Common myeloid progenitor, CD34-positive (primary cell): ENCODE measurements at regions not wholly inside any gene's neighbourhood (a gene's known extent, or its start where the extent isn't known, plus 50 kb on each side); places are given as distances from the start of the nearest gene placed in this dataset.

ENCODE experiments used
- CTCF ChIA-PET: fragments of 350-600 bp; sonication (Branson Sonifier 250); formaldehyde crosslinking; loops from one replicate; lab custom pipeline; 2021; ENCODE audit warnings: antibody characterized with exemption; lab: Charles Lee
- POLR2A ChIA-PET: fragments of 350-600 bp; sonication (Branson Sonifier 250); formaldehyde crosslinking; loops from one replicate; lab custom pipeline; 2021; ENCODE audit warnings: antibody characterized with exemption; lab: Charles Lee
- DNase-seq, 3 donors: peaks; one replicate each; pipeline versions ENCODE4 v3.0.0 to v3.0.0-alpha.2; 2013
- H3K27ac ChIP-seq, 2 experiments: 1 replicate in 1 of 2; 2 replicates in 1 of 2; pipeline ENCODE4 v1.7.0; 2013; ENCODE audit warnings: inconsistent platforms in 2 of 2, low read length in 2 of 2, mild to moderate bottlenecking in 2 of 2, low read depth in 1 of 2, moderate library complexity in 1 of 2; ENCODE audit not compliant: severe bottlenecking in 2 of 2, insufficient read depth in 1 of 2, poor library complexity in 1 of 2
- H3K27me3 ChIP-seq, 5 experiments: replicated peaks in 2 of 5; 1 replicate in 3 of 5; 2 replicates in 2 of 5; pipeline versions ENCODE4 v1.6.1 to v1.7.0; 2013; ENCODE audit warnings: low read length in 4 of 5, mild to moderate bottlenecking in 2 of 5, moderate library complexity in 2 of 5, inconsistent platforms in 1 of 5; ENCODE audit not compliant: insufficient read depth in 5 of 5, control insufficient read depth in 4 of 5
- H3K36me3 ChIP-seq, 4 experiments: 1 replicate in 2 of 4; 2 replicates in 2 of 4; pipeline versions ENCODE4 v1.6.1 to v1.7.0; 2013; ENCODE audit warnings: low read length in 3 of 4, control low read depth in 1 of 4, mild to moderate bottlenecking in 1 of 4; ENCODE audit not compliant: control insufficient read depth in 4 of 4, insufficient read depth in 4 of 4
- H3K4me1 ChIP-seq, 4 experiments: 1 replicate in 3 of 4; 2 replicates in 1 of 4; pipeline versions ENCODE4 v1.6.1 to v1.7.1; 2013; ENCODE audit warnings: low read length in 3 of 4, mild to moderate bottlenecking in 3 of 4, control low read depth in 1 of 4, inconsistent platforms in 1 of 4, moderate library complexity in 1 of 4; ENCODE audit not compliant: control insufficient read depth in 4 of 4, insufficient read depth in 4 of 4; ENCODE audit errors: control extremely low read depth in 1 of 4
- H3K4me3 ChIP-seq, 7 experiments: 1 replicate in 4 of 7; 2 replicates in 3 of 7; pipeline versions ENCODE4 v1.5.1 to v1.7.0; 2013; ENCODE audit warnings: mild to moderate bottlenecking in 7 of 7, low read length in 6 of 7, moderate library complexity in 6 of 7, inconsistent platforms in 2 of 7, low read depth in 2 of 7, control low read depth in 1 of 7; ENCODE audit not compliant: insufficient read depth in 4 of 7, control insufficient read depth in 1 of 7; ENCODE audit errors: extremely low read depth in 1 of 7
- H3K9me3 ChIP-seq, 5 experiments: 1 replicate in 4 of 5; 2 replicates in 1 of 5; pipeline versions ENCODE4 v1.6.1 to v1.7.1; 2013; ENCODE audit warnings: low read length in 4 of 5, mild to moderate bottlenecking in 2 of 5, inconsistent platforms in 1 of 5, low read depth in 1 of 5, moderate library complexity in 1 of 5; ENCODE audit not compliant: control insufficient read depth in 4 of 5, insufficient read depth in 2 of 5; ENCODE audit errors: control extremely low read depth in 1 of 5
- WGBS: methylation state at CpG from one replicate; pipeline ENCODE4 v1.1.5; 2013; ENCODE audit not compliant: insufficient coverage; 5-methylcytosine and 5-hydroxymethylcytosine counted together

DNA sequence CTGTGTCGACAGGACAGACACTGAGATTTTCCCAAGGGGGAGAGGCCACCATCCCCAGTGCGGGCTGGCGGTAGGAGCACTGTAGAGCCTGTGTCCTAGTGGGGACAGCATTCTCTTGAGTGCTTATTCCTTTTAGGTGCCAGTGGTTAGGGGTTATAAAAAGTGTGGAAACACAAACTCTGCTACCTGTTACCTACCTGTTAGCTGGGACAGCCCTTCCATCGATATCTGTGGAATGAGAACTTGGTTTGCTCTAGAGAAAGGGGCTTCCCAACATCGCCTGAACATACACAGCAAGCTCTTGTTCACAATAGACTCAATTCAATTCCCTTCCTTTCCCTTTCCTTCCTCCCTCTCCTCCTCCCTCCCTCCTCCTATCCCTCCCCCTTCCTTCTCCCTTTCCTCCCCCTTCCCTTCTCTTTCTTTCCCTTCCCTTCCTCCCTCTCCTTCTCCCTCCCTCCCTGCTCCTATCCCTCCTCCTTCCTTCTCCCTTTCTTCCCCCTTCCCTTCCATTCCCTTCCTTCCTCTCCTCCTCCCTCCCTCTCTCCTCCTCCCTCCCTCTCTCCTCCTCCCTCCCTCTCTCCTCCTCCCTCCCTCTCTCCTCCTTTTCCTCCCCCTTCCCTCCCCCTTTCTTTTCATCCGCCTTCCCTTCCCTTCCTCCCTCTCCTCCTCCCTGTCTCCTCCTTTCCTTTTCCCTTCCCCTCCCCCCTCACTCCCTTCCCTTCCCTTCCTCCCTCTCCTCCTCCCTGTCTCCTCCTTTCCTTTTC lies 188.5 kb downstream of the URI1 start:
- WGBS = 89% methylated on average over 4 of the region's 6 CpGs

DNA sequence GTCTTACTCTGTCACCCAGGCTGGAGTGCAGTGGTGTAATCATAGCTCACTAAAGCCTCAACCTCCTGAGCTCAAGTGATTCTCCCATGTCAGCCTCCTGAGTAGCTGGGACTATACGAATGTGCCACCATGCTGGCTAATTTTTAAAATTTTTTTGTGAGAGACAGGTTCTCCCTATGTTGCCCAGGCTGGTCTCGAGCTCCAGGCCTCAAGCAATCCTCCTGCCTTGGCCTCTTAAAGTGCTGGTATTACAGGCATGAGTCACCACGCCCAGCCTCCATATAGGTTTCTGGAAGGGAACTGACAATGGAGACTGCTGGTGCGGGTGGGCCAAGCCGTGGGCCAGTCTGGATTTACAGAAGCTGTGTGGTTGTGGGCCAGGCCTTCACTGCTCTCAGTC lies 189.2 kb downstream of the URI1 start:
- Histone ChIP-seq H3K27ac (no peak overlapping the region), H3K4me1 (no peaks in the 10 kb centered on the region), H3K36me3 (no peaks in the 10 kb centered on the region), H3K4me3 (no peak overlapping the region), H3K9me3 (no peaks in the 10 kb centered on the region), H3K27me3 (peaks cover 0 to 7% (median 0%) of the 10 kb centered on the region in 5 experiments)
- no peak for DNase-seq
- POLR2A ChIA-PET = no interaction called here
- 96% methylated on average over 5 of the region's 5 CpGs for WGBS
- CTCF ChIA-PET = interaction anchor here (0.6 kb wide), 1 partner anchor 1665 kb away, joined by 3 read pairs; no protein-coding TSS in a partner anchor

More for the DNA sequence above, 188.5 kb downstream of the URI1 start:
- Histone ChIP-seq H3K27me3 (peaks cover 0 to 7% (median 0%) of the 10 kb centered on the region in 5 experiments), H3K4me3 (no peak overlapping the region), H3K27ac (no peak overlapping the region), H3K36me3 (no peaks in the 10 kb centered on the region), H3K9me3 (no peaks in the 10 kb centered on the region), H3K4me1 (no peaks in the 10 kb centered on the region)
- no peak for DNase-seq
- ChIA-PET POLR2A (no interaction called here), CTCF (interaction anchor here (0.8 kb wide), 1 partner anchor 85 kb away, joined by 3 read pairs; no protein-coding TSS in a partner anchor)

DNA sequence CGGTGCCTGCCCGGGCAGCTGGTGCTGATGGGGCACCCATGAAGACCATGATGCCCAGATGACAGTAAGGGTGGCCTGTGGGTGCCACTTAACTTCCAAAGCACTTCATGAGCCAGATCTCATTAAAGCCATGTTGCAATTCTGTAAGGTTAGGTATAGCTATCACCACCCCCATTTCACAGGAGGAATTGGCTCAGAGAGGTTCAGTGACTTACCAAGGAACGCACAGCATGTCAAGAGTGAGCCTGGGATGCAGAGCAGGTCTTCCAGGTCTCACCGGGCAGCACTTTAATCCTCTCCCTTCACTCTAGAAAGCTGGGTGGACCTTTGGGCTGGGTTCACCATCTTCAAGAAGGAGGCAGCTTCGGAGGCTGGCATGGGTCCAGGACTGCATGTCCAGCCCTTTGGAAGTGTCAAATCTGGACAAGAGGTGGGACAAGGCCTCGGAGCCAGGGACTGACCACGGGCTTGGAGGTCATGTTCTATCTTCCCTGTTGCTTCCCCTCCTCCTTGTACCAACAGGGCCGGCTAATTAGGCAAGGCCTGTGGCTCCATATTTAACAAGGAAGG lies 189.8 kb downstream of the URI1 start:
- Histone ChIP-seq H3K27me3 (peaks cover 0 to 7% (median 0%) of the 10 kb centered on the region in 5 experiments), H3K36me3 (no peaks in the 10 kb centered on the region), H3K4me1 (no peaks in the 10 kb centered on the region), H3K4me3 (no peak overlapping the region), H3K27ac (no peak overlapping the region), H3K9me3 (no peaks in the 10 kb centered on the region)
- CTCF ChIA-PET = interaction anchor here (0.6 kb wide), 1 partner anchor 1664 kb away, joined by 3 read pairs; no protein-coding TSS in a partner anchor
- DNase-seq = no peak
- WGBS = 96% methylated on average over 6 of the region's 8 CpGs
- POLR2A ChIA-PET = no interaction called here

DNA sequence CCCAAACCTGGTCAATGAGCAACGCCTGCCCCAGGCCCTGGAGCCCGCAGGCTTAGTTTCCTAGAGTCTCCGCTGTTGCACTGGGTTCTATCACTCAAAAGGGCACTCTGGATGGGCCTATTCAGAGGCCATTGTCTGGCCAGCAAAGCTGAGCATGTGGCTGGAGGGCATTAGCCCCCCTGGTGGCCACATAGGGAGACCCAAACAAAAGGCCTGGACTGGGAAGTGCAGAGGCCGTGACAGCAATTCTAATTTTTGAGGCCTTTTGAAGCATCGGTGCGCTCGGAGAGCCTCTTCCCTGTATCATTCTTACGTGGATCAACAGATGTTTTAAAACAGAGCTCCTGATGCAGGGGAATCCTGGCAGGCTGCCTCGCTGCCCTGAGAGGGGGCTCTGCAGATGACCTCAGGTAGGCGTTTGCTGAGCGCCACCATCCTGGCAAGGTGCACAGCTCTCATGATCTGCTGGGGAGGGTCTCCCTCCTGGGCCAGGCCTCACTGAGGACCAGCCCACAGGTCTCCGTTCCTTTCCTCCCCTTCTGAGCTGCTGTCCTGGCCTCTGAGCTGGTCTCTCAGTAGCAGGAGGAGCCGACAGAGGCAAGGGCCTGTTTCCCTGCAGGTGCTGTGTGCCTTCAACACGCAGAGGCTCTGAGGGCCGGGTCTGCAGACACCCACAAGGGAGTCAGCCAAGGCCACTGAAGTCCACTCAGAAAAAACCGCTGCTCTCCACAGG lies 190.5 kb downstream of the URI1 start:
- Histone ChIP-seq H3K27ac (no peak overlapping the region), H3K9me3 (no peaks in the 10 kb centered on the region), H3K27me3 (peaks cover 0 to 7% (median 0%) of the 10 kb centered on the region in 5 experiments), H3K4me1 (no peaks in the 10 kb centered on the region), H3K4me3 (no peak overlapping the region), H3K36me3 (no peaks in the 10 kb centered on the region)
- ChIA-PET POLR2A (no interaction called here), CTCF (no interaction called here)
- 96% methylated on average over 16 of the region's 16 CpGs for WGBS
- no peak for DNase-seq

DNA sequence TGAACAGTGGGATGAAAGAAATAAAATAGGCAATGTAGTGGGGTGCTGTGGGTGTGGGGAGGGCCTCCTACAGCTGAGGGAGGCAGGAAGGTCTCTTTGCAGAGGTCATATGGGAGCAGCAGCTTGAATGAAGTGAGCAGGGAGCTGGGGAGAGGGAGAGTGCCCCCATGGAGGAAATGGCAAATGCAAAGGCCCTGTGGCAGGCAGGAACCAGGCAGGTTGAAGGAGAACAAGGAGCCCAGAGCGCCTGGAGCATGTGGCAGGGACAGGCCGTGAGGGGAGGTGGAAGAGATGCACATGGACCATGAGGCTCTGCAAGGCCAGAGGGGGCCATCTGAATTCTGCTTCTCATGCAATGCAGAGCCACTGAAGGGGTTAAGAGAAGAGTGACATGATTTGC lies 191.8 kb downstream of the URI1 start:
- 95% methylated on average over 2 of the region's 2 CpGs for WGBS
- POLR2A ChIA-PET = no interaction called here
- Histone ChIP-seq H3K4me3 (no peak overlapping the region), H3K36me3 (no peaks in the 10 kb centered on the region), H3K4me1 (no peaks in the 10 kb centered on the region), H3K27ac (no peak overlapping the region), H3K9me3 (no peaks in the 10 kb centered on the region), H3K27me3 (peaks cover 0 to 7% (median 0%) of the 10 kb centered on the region in 5 experiments)
- CTCF ChIA-PET = no interaction called here
- DNase-seq = no peak

DNA sequence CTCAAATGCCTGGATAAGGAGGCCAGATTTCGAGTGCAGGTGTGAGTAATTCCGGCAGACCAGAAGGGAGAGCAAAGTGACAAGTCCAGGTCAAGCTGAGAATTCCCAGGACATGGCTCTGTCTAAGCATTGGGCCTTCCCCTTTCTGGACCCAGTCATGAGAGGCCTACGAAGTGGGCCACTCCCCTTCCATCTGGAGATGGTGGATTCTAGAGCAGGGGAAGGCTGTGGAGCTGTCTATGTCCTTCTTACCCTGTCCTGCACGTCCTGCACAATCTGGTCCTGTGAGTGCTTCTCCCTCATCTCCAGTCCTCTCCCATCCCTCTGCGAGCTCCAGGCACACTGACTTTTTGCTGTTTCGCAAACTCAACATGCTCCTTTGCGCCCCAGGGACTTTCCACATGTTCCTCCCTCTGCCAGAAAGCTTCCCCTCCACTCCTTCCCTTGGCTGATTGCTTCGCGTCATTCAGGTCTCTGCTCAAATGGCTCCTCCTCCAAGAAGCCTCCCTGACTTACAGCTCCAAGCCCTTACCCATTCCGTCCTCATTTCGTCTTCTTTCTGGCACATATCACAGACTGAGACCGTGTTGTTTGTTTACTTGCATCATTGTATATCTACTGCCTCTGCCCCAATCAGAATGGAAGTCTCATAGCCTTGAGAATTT lies 193.2 kb downstream of the URI1 start:
- Histone ChIP-seq H3K27me3 (peaks cover 0 to 7% (median 0%) of the 10 kb centered on the region in 5 experiments), H3K4me1 (no peaks in the 10 kb centered on the region), H3K27ac (no peak overlapping the region), H3K4me3 (no peak overlapping the region), H3K9me3 (no peaks in the 10 kb centered on the region), H3K36me3 (no peaks in the 10 kb centered on the region)
- CTCF ChIA-PET = no interaction called here
- POLR2A ChIA-PET = no interaction called here
- DNase-seq = no peak
- 91% methylated on average over 9 of the region's 12 CpGs for WGBS
